Thyroid gland (tissue), 4 donors: ENCODE measurements at regions not wholly inside any gene's neighbourhood (a gene's known extent, or its start where the extent isn't known, plus 50 kb on each side); places are given as distances from the start of the nearest gene placed in this dataset.

ENCODE experiments used
- POLR2A ChIP-seq, 2 donors: fragments of 450-650 bp; IDR thresholded peaks; one replicate each; pipeline ENCODE4 v1.6.1; 2017; ENCODE audit warnings: antibody characterized with exemption in 2 of 2, mild to moderate bottlenecking in 2 of 2, moderate library complexity in 1 of 2
- TF ChIP-seq, protein P1 (sequence below), 6 experiments: fragments of 200-600 bp in 3 of 6; fragments of 450-650 bp in 3 of 6; sonication (generic) in 3 of 6; IDR thresholded peaks; one replicate each; pipeline ENCODE4 v1.5.1; 2016 to 2019; ENCODE audit warnings: antibody characterized with exemption in 6 of 6, mild to moderate bottlenecking in 2 of 6, inconsistent platforms in 1 of 6, moderate library complexity in 1 of 6

DNA sequence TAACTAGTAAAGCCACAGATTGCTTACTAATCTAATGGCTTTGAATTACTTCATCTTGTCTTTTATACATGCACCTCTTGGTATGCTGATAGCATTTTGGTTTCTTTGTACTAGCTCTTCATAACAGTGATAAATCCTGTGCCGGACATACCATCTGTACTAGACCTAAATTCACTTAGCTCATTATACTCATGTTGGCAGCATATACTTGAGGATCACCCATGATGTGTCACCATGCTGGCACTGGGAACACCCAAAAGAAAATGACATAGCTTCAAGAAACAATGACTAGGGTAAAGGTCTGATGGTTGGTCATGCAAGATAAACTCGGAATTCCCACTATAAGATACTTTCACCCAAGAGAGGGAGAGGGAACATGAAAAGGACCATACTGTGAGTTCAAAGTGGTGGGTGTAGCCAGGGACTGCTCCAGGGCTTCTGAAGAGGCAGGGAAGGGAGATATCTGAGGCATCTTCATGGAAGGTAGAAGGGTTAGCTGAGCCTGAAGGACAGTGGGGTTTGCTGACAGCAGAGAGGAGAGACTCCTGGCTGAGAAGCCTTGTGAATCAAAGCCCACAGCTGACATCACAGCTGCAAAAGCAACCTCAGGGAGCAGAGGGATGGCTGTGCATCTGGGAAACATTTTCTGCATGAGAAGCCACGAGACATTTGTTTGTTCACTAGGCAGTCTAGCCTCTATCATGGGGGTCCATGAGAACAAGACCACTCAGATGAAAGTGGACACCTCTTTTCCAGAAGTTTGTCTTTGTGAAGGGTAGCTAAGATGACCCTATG lies 314.2 kb downstream of the RAB28 start:
- TF ChIP-seq POLR2A (IDR thresholded peaks at IDR 0.05): no peak
- TF ChIP-seq, protein P1, sequence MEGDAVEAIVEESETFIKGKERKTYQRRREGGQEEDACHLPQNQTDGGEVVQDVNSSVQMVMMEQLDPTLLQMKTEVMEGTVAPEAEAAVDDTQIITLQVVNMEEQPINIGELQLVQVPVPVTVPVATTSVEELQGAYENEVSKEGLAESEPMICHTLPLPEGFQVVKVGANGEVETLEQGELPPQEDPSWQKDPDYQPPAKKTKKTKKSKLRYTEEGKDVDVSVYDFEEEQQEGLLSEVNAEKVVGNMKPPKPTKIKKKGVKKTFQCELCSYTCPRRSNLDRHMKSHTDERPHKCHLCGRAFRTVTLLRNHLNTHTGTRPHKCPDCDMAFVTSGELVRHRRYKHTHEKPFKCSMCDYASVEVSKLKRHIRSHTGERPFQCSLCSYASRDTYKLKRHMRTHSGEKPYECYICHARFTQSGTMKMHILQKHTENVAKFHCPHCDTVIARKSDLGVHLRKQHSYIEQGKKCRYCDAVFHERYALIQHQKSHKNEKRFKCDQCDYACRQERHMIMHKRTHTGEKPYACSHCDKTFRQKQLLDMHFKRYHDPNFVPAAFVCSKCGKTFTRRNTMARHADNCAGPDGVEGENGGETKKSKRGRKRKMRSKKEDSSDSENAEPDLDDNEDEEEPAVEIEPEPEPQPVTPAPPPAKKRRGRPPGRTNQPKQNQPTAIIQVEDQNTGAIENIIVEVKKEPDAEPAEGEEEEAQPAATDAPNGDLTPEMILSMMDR (IDR thresholded peaks at IDR 0.05): no peak
